ENCODE measurements at regions not wholly inside any gene's neighbourhood (a gene's known extent, or its start where the extent isn't known, plus 50 kb on each side); places are given as distances from the start of the nearest gene placed in this dataset.

DNA sequence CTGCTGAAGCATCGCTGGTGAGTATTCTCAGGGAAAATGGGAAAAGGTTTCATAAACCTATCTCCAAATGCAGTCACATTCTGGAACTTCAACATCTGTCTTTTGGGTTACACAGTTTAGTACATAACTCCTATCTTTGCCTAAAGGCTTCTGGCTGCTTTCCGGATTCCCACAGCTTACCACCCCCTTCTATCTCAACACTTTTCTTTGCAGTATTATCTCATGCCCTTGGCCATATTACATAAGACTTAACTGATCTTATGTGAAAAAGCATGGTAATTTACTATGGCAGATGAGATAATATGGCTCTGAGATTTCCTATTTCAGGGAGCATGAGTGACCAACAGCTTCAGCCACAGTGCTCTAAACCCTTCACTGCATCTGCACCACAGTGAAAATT lies 369.3 kb upstream of the LINC00305 start:
- H3K27me3 ChIP-seq (replicated peaks; ENCODE audit: insufficient read depth, low read length), result no peaks in the 10 kb centered on the region
- no peak overlapping the region for H3K27ac ChIP-seq (ENCODE audit: low read length)
- no peaks in the 10 kb centered on the region for H4K20me1 ChIP-seq (ENCODE audit: insufficient read depth, low read length)
- H3K4me2 ChIP-seq (ENCODE audit: low read depth, low read length), result no peak overlapping the region
- no peaks in the 10 kb centered on the region for H3K36me3 ChIP-seq (replicated peaks; ENCODE audit: insufficient read depth, low read length)
- no peak overlapping the region for H2AFZ ChIP-seq (ENCODE audit: low read length)
- DNase-seq, result no peak
- no peak for TF ChIP-seq EZH2phosphoT487 (IDR thresholded peaks at IDR 0.05; ENCODE audit: low read length)
- no peak for TF ChIP-seq EZH2 (optimal IDR thresholded peaks at IDR 0.05; ENCODE audit: low read depth, low read length)
- TF ChIP-seq, protein P1, sequence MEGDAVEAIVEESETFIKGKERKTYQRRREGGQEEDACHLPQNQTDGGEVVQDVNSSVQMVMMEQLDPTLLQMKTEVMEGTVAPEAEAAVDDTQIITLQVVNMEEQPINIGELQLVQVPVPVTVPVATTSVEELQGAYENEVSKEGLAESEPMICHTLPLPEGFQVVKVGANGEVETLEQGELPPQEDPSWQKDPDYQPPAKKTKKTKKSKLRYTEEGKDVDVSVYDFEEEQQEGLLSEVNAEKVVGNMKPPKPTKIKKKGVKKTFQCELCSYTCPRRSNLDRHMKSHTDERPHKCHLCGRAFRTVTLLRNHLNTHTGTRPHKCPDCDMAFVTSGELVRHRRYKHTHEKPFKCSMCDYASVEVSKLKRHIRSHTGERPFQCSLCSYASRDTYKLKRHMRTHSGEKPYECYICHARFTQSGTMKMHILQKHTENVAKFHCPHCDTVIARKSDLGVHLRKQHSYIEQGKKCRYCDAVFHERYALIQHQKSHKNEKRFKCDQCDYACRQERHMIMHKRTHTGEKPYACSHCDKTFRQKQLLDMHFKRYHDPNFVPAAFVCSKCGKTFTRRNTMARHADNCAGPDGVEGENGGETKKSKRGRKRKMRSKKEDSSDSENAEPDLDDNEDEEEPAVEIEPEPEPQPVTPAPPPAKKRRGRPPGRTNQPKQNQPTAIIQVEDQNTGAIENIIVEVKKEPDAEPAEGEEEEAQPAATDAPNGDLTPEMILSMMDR (IDR thresholded peaks at IDR 0.05; ENCODE audit: low read length), result no peak
- no peaks in the 10 kb centered on the region for H3F3A ChIP-seq (ENCODE audit: insufficient read depth, low read length)
- no peaks in the 10 kb centered on the region for H3K79me2 ChIP-seq (ENCODE audit: low read length)
- no peaks in the 10 kb centered on the region for H3K9me2 ChIP-seq (replicated peaks; ENCODE audit: insufficient read depth, low read length)
- no peak overlapping the region for H3K4me3 ChIP-seq (ENCODE audit: low read length)
- no peaks in the 10 kb centered on the region for H3K9me3 ChIP-seq (replicated peaks; ENCODE audit: insufficient read depth, low read length)
- H3K4me1 ChIP-seq (ENCODE audit: low read length), result no peaks in the 10 kb centered on the region
- no peak overlapping the region for H3K9ac ChIP-seq (ENCODE audit: low read length)

- H3K27me3 ChIP-seq (replicated peaks; ENCODE audit: insufficient read depth, low read length), result no peaks in the 10 kb centered on the region
- H4K20me1 ChIP-seq (ENCODE audit: insufficient read depth, low read length), result no peaks in the 10 kb centered on the region
- no peak overlapping the region for H3K27ac ChIP-seq (ENCODE audit: low read length)
- no peak overlapping the region for H3K4me3 ChIP-seq (ENCODE audit: low read length)
- no peak overlapping the region for H2AFZ ChIP-seq (ENCODE audit: low read length)
- H3K9ac ChIP-seq (ENCODE audit: low read length), result no peak overlapping the region
- H3K9me2 ChIP-seq (replicated peaks; ENCODE audit: insufficient read depth, low read length), result no peaks in the 10 kb centered on the region
- H3K4me1 ChIP-seq (ENCODE audit: low read length), result no peaks in the 10 kb centered on the region
- TF ChIP-seq EZH2 (optimal IDR thresholded peaks at IDR 0.05; ENCODE audit: low read depth, low read length) (no peak), EZH2phosphoT487 (IDR thresholded peaks at IDR 0.05; ENCODE audit: low read length) (no peak)
- TF ChIP-seq, protein P1 (IDR thresholded peaks at IDR 0.05; ENCODE audit: low read length), result no peak
- H3F3A ChIP-seq (ENCODE audit: insufficient read depth, low read length), result no peaks in the 10 kb centered on the region
- no peaks in the 10 kb centered on the region for H3K79me2 ChIP-seq (ENCODE audit: low read length)
- DNase-seq, result no peak
- H3K4me2 ChIP-seq (ENCODE audit: low read depth, low read length), result no peak overlapping the region
- H3K36me3 ChIP-seq (replicated peaks; ENCODE audit: insufficient read depth, low read length), result no peaks in the 10 kb centered on the region
- H3K9me3 ChIP-seq (replicated peaks; ENCODE audit: insufficient read depth, low read length), result no peaks in the 10 kb centered on the region
These were observed 364.5 kb upstream of the LINC00305 start for GRCh38 chr18:64513401-64513800.

- Histone ChIP-seq H3K9me3 (replicated peaks; ENCODE audit: insufficient read depth, low read length) (no peaks in the 10 kb centered on the region), H3F3A (ENCODE audit: insufficient read depth, low read length) (no peaks in the 10 kb centered on the region), H3K4me3 (ENCODE audit: low read length) (no peak overlapping the region), H2AFZ (ENCODE audit: low read length) (no peak overlapping the region), H3K27ac (ENCODE audit: low read length) (no peak overlapping the region), H3K4me2 (ENCODE audit: low read depth, low read length) (no peak overlapping the region), H3K27me3 (replicated peaks; ENCODE audit: insufficient read depth, low read length) (no peaks in the 10 kb centered on the region), H3K36me3 (replicated peaks; ENCODE audit: insufficient read depth, low read length) (no peaks in the 10 kb centered on the region), H3K4me1 (ENCODE audit: low read length) (no peaks in the 10 kb centered on the region), H4K20me1 (ENCODE audit: insufficient read depth, low read length) (no peaks in the 10 kb centered on the region), H3K9me2 (replicated peaks; ENCODE audit: insufficient read depth, low read length) (no peaks in the 10 kb centered on the region), H3K9ac (ENCODE audit: low read length) (no peak overlapping the region), H3K79me2 (ENCODE audit: low read length) (no peaks in the 10 kb centered on the region)
- no peak for DNase-seq
- TF ChIP-seq, protein P1 (IDR thresholded peaks at IDR 0.05; ENCODE audit: low read length), result no peak
- no peak for TF ChIP-seq EZH2phosphoT487 (IDR thresholded peaks at IDR 0.05; ENCODE audit: low read length)
These were observed 341.3 kb upstream of the LINC00305 start for GRCh38 chr18:64490207-64490606.

Measured in MM.1S (cell line).